Ishikawa (cell line): ENCODE measurements at regions not wholly inside any gene's neighbourhood (a gene's known extent, or its start where the extent isn't known, plus 50 kb on each side); places are given as distances from the start of the nearest gene placed in this dataset.

ENCODE experiments used
- CEBPB ChIP-seq: IDR thresholded peaks from 2 replicates; pipeline ENCODE4 v1.6.1; 2012
- CREB1 ChIP-seq: IDR thresholded peaks from 2 replicates; pipeline ENCODE4 v1.6.1; 2012; ENCODE audit warnings: low read depth
- EGR1 ChIP-seq: IDR thresholded peaks from 2 replicates; pipeline ENCODE4 v1.6.1; 2012
- EP300 ChIP-seq: IDR thresholded peaks from 2 replicates; pipeline ENCODE4 v1.6.1; 2012; ENCODE audit warnings: borderline replicate concordance
- FOXM1 ChIP-seq: IDR thresholded peaks from 2 replicates; pipeline ENCODE4 v1.6.1; 2012; ENCODE audit warnings: low read depth, borderline replicate concordance
- MAX ChIP-seq: IDR thresholded peaks from 2 replicates; pipeline ENCODE4 v1.6.1; 2012
- NFIC ChIP-seq: IDR thresholded peaks from 2 replicates; pipeline ENCODE4 v1.6.1; 2012
- RAD21 ChIP-seq: IDR thresholded peaks from 2 replicates; pipeline ENCODE4 v1.6.1; 2012; ENCODE audit warnings: low read depth
- REST ChIP-seq: IDR thresholded peaks from 2 replicates; pipeline ENCODE4 v1.6.1; 2012; ENCODE audit warnings: low read depth, mild to moderate bottlenecking
- TAF1 ChIP-seq: IDR thresholded peaks from 2 replicates; pipeline ENCODE4 v1.6.1; 2012; ENCODE audit warnings: low read depth, mild to moderate bottlenecking
- TCF12 ChIP-seq: IDR thresholded peaks from 2 replicates; pipeline ENCODE4 v1.6.1; 2012; ENCODE audit warnings: low read depth
- TEAD4 ChIP-seq: IDR thresholded peaks from 2 replicates; pipeline ENCODE4 v1.6.1; 2012
- USF1 ChIP-seq: IDR thresholded peaks from 2 replicates; pipeline ENCODE4 v1.6.1; 2012
- YY1 ChIP-seq: IDR thresholded peaks from 2 replicates; pipeline ENCODE4 v1.6.1; 2012; ENCODE audit warnings: low read depth
- ZBTB7A ChIP-seq: IDR thresholded peaks from 2 replicates; pipeline ENCODE4 v1.6.1; 2012; ENCODE audit warnings: low read depth

GRCh38 chr13:24043590-24044350 is 116.8 kb upstream of the SPATA13 start:
- TF ChIP-seq TCF12 = no peak
- TF ChIP-seq CEBPB = no peak
- TF ChIP-seq EP300 = no peak

- TF ChIP-seq USF1 = no peak
- TF ChIP-seq YY1 = no peak
- no peak for TF ChIP-seq CEBPB
- TF ChIP-seq TAF1 = no peak
- no peak for TF ChIP-seq RAD21
- no peak for TF ChIP-seq FOXM1
- TF ChIP-seq ZBTB7A = no peak
- no peak for TF ChIP-seq EP300
- no peak for TF ChIP-seq REST
- no peak for TF ChIP-seq NFIC
- no peak for TF ChIP-seq TCF12
- TF ChIP-seq CREB1 = no peak
- TF ChIP-seq TEAD4 = no peak
- no peak for TF ChIP-seq EGR1
- TF ChIP-seq MAX = no peak
Observed at GRCh38 chr13:24045597-24045996, 114.9 kb upstream of the SPATA13 start.

GRCh38 chr13:24050292-24050711 is 110.2 kb upstream of the SPATA13 start:
- TF ChIP-seq RAD21 = no peak
- TF ChIP-seq TEAD4 = no peak
- TF ChIP-seq CREB1 = no peak
- TF ChIP-seq TAF1 = no peak

GRCh38 chr13:24050796-24051715 is 109.5 kb upstream of the SPATA13 start:
- TF ChIP-seq TCF12 (no peak), NFIC (no peak), YY1 (no peak), EP300 (no peak), TAF1 (no peak), FOXM1 (no peak), CEBPB (no peak), CREB1 (no peak), TEAD4 (no peak)

- TF ChIP-seq ZBTB7A (no peak), TEAD4 (no peak), YY1 (no peak), NFIC (no peak), RAD21 (no peak), MAX (no peak), USF1 (no peak), REST (no peak), FOXM1 (no peak), TAF1 (no peak), CREB1 (no peak), EP300 (no peak), EGR1 (no peak), TCF12 (no peak), CEBPB (no peak)
Observed at GRCh38 chr13:24052547-24053518, 107.7 kb upstream of the SPATA13 start.
